ENCODE measurements at regions not wholly inside any gene's neighbourhood (a gene's known extent, or its start where the extent isn't known, plus 50 kb on each side); places are given as distances from the start of the nearest gene placed in this dataset.

DNA sequence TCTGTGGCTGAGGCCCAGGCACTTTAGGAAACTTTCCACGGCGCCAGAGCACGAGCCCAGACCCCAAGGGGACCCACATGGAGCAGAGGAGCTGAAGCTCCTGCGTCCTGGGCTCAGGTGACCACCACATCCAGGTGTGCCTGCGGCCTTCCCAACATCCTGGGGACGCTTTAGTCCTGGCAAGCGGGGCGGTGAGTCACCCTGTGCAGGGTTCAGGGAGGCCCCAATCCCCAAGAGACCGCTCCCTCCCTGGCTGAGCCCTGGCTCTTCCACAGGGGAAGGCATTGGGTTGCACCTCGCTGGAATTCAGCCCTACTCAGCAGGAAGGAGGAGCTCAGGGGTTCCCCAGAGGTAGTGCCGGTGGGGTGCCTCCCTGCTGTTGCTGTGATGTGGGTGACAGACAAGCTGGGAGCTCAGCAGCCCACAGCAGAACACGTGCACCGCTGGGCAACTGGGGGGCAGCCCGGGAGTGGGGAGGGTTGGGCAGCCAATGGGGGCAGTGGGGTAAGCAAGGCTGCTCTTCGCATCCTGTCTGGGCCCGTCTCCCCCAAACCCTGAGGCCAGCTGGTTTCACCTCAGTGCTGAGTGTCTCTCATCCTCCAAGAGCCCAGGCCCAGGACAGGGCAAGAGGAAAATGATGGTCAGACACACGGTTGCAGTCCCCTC is 802.8 kb downstream of the BRD1 start:
- DNase-seq (ENCODE audit: low spot score) (no peak), FAIRE-seq (no peak), ATAC-seq (no peak)
- Histone ChIP-seq H3K4me3 (replicated peaks in 1 of 3; ENCODE audit: insufficient read depth in 1 of 3, low read depth in 2 of 3, low read length in 3 of 3) (no peak overlapping the region), H2AFZ (ENCODE audit: low read length) (no peak overlapping the region), H3K36me3 (replicated peaks in 1 of 2; ENCODE audit: control insufficient read depth in 1 of 2, insufficient read depth in 2 of 2, low read length in 2 of 2) (no peaks in the 10 kb centered on the region), H3K27me3 (ENCODE audit: control insufficient read depth in 1 of 2, insufficient read depth in 2 of 2, low read length in 2 of 2) (peaks cover 24 to 73% of the 10 kb centered on the region in 2 experiments; a peak in 3 of 5 replicates), H3K79me2 (ENCODE audit: insufficient read depth, low read length) (no peaks in the 10 kb centered on the region), H3K9me3 (ENCODE audit: low read length) (no peaks in the 10 kb centered on the region), H3K9ac (ENCODE audit: insufficient read depth, low read depth, low read length) (no peak overlapping the region), H3K4me1 (ENCODE audit: insufficient read depth, low read length) (no peaks in the 10 kb centered on the region), H4K20me1 (ENCODE audit: insufficient read depth, low read length) (no peaks in the 10 kb centered on the region), H3K4me2 (ENCODE audit: low read depth, low read length) (no peak overlapping the region), H3K27ac (ENCODE audit: extremely low read length, insufficient read depth, low read length) (no peak overlapping the region)
- no peak for TF ChIP-seq POLR2A (IDR thresholded peaks at IDR 0.05; ENCODE audit: insufficient read depth in 1 of 2, low read depth in 2 of 2, low read length in 2 of 2)
- TF ChIP-seq ATM (IDR thresholded peaks at IDR 0.05; ENCODE audit: borderline replicate concordance), result no peak
- no peak for TF ChIP-seq REXO4 (CRISPR knock-in tag; IDR thresholded peaks at IDR 0.05; ENCODE audit: borderline replicate concordance)
- TF ChIP-seq ESRRA (CRISPR knock-in tag; IDR thresholded peaks at IDR 0.05; ENCODE audit: low read depth), result no peak
- TF ChIP-seq ATAD3A (CRISPR knock-in tag; IDR thresholded peaks at IDR 0.05), result no peak
- no peak for TF ChIP-seq ZNF546 (CRISPR knock-in tag; conservative IDR thresholded peaks at IDR 0.05)
- TF ChIP-seq NCOA1 (CRISPR knock-in tag; IDR thresholded peaks at IDR 0.05), result no peak
- TF ChIP-seq ATRX (CRISPR knock-in tag; IDR thresholded peaks at IDR 0.05; ENCODE audit: borderline replicate concordance), result no peak
- no peak for TF ChIP-seq RAD51 (IDR thresholded peaks at IDR 0.05; ENCODE audit: borderline replicate concordance)
- no peak for TF ChIP-seq ZNF773 (CRISPR knock-in tag; IDR thresholded peaks at IDR 0.05; ENCODE audit: borderline replicate concordance)
- no peak for TF ChIP-seq PHF5A (CRISPR knock-in tag; IDR thresholded peaks at IDR 0.05; ENCODE audit: low read depth, unreplicated experiment)
- TF ChIP-seq, protein P1, sequence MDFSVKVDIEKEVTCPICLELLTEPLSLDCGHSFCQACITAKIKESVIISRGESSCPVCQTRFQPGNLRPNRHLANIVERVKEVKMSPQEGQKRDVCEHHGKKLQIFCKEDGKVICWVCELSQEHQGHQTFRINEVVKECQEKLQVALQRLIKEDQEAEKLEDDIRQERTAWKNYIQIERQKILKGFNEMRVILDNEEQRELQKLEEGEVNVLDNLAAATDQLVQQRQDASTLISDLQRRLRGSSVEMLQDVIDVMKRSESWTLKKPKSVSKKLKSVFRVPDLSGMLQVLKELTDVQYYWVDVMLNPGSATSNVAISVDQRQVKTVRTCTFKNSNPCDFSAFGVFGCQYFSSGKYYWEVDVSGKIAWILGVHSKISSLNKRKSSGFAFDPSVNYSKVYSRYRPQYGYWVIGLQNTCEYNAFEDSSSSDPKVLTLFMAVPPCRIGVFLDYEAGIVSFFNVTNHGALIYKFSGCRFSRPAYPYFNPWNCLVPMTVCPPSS (IDR thresholded peaks at IDR 0.05), result no peak
- no peak for TF ChIP-seq PAF1 (CRISPR knock-in tag; IDR thresholded peaks at IDR 0.05)
- TF ChIP-seq ZNF235 (CRISPR knock-in tag; IDR thresholded peaks at IDR 0.05; ENCODE audit: borderline replicate concordance), result no peak
- TF ChIP-seq SMARCC2 (IDR thresholded peaks at IDR 0.05), result no peak
- no peak for TF ChIP-seq GFI1 (CRISPR knock-in tag; IDR thresholded peaks at IDR 0.05; ENCODE audit: borderline replicate concordance)
- ChIA-PET CTCF (ENCODE audit: low intra/inter-chr PET ratio, low total read pairs) (no interaction called here), POLR2A (no interaction called here)
- in situ Hi-C loops (cut with HindIII; ENCODE audit: extremely low pct_ligation_motif_present, low pct_unique_long_range_greater_than_20kb), result no loop called here
- BruUV-seq (replicated peaks), result no TSS peak
- WGBS (ENCODE audit: low lambda C conversion rate), result 4% methylated on average over 8 of the region's 17 CpGs
- intact Hi-C loops (cut with micrococcal nuclease; ENCODE audit: unreplicated experiment), result no loop called here

Data from HepG2 (cell line).